ENCODE measurements at regions not wholly inside any gene's neighbourhood (a gene's known extent, or its start where the extent isn't known, plus 50 kb on each side); places are given as distances from the start of the nearest gene placed in this dataset.

- no peak for TF ChIP-seq ZBTB10 (tag by site-specific recombination; IDR thresholded peaks at IDR 0.05)
Measured at GRCh38 chr2:220106065-220106464, 478.6 kb downstream of the SLC4A3 start (continued).

- no peaks in the 10 kb centered on the region for H3K9me3 ChIP-seq (ENCODE audit: control insufficient read depth, insufficient read depth, low read depth, low read length)
- H3K4me3 ChIP-seq (ENCODE audit: low read depth, low read length): no peak overlapping the region
- H3K4me1 ChIP-seq (ENCODE audit: control insufficient read depth, insufficient read depth, low read length): no peaks in the 10 kb centered on the region; the same call in 1 of the 2 replicates
- no peak overlapping the region for H3K27ac ChIP-seq (ENCODE audit: extremely low read depth, low read depth, low read length)
- POLR2A ChIA-PET: no interaction called here
- TF ChIP-seq ZNF488 (tag by site-specific recombination; IDR thresholded peaks at IDR 0.05) (no peak), TRIM28 (IDR thresholded peaks at IDR 0.05; ENCODE audit: borderline replicate concordance, low read length) (no peak), ZNF529 (tag by site-specific recombination; IDR thresholded peaks at IDR 0.05; ENCODE audit: insufficient replicate concordance) (no peak), GLIS2 (tag by site-specific recombination; IDR thresholded peaks at IDR 0.05) (no peak), ZNF248 (tag by site-specific recombination; IDR thresholded peaks at IDR 0.05) (no peak), ZNF423 (tag by site-specific recombination; IDR thresholded peaks at IDR 0.05) (no peak), ZNF18 (tag by site-specific recombination; IDR thresholded peaks at IDR 0.05) (no peak), ZBTB7A (tag by site-specific recombination; IDR thresholded peaks at IDR 0.05; ENCODE audit: low read depth) (no peak), BCL11A (tag by site-specific recombination; IDR thresholded peaks at IDR 0.05; ENCODE audit: low read depth) (no peak), ZBTB1 (tag by site-specific recombination; IDR thresholded peaks at IDR 0.05) (no peak), GLI2 (tag by site-specific recombination; IDR thresholded peaks at IDR 0.05; ENCODE audit: borderline replicate concordance, low read depth) (no peak), ZNF610 (tag by site-specific recombination; IDR thresholded peaks at IDR 0.05; ENCODE audit: borderline replicate concordance) (no peak), ZNF626 (tag by site-specific recombination; IDR thresholded peaks at IDR 0.05) (no peak), SP2 (tag by site-specific recombination; IDR thresholded peaks at IDR 0.05) (no peak), ZNF561 (tag by site-specific recombination; IDR thresholded peaks at IDR 0.05; ENCODE audit: borderline replicate concordance) (no peak), ZNF394 (tag by site-specific recombination; IDR thresholded peaks at IDR 0.05; ENCODE audit: borderline replicate concordance) (no peak), ZNF664 (tag by site-specific recombination; IDR thresholded peaks at IDR 0.05) (no peak), ZNF48 (tag by site-specific recombination; IDR thresholded peaks at IDR 0.05) (no peak), ZNF157 (tag by site-specific recombination; IDR thresholded peaks at IDR 0.05) (no peak), ZSCAN18 (tag by site-specific recombination; IDR thresholded peaks at IDR 0.05) (no peak)
- H3K36me3 ChIP-seq (ENCODE audit: control insufficient read depth in 2 of 2, insufficient read depth in 1 of 2, low read length in 2 of 2): no peaks in the 10 kb centered on the region
- CTCF ChIA-PET: no interaction called here
Measured at GRCh38 chr2:220107380-220107791, 480.0 kb downstream of the SLC4A3 start.
